Epithelial cell of esophagus (primary cell): ENCODE measurements at regions not wholly inside any gene's neighbourhood (a gene's known extent, or its start where the extent isn't known, plus 50 kb on each side); places are given as distances from the start of the nearest gene placed in this dataset.
A peak's percentile ranks its signal among the peaks of the same experiment; 100 is the strongest.

Experiments used
- DNase-seq: peaks from one replicate; pipeline ENCODE4 v3.0.0; 2010; ENCODE audit warnings: low read depth
- H3K4me3 ChIP-seq: 2 replicates; pipeline ENCODE4 v1.5.1; 2011; ENCODE audit warnings: mild to moderate bottlenecking, low read length, control low read depth
- TF ChIP-seq, protein P1 (sequence below): IDR thresholded peaks from 2 replicates; pipeline ENCODE4 v1.5.1; 2011; ENCODE audit warnings: low read depth, mild to moderate bottlenecking, low read length, control low read depth, inconsistent platforms; ENCODE audit not compliant: insufficient read depth; ENCODE audit errors: missing control alignments

DNA sequence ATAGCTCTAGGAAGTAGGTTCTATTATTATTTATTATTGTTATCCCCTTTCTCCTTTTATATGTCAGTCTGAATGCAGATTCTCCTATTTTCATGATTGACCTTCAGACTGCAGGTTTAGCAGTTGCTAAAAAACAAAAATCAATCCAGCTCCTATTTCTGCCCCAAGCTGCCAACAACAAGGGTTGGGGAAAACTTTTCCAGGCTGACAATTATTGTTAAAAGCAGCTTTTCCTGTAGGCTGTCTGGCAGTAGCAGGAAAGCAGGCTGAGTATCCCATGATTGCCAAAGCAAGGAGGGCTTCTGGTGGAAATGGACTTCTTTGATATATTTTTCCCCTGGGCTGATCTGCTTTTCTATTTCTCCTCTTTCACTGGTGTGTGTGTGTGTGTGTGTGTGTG, 78.0 kb upstream of the CTLA4 start:
- H3K4me3 ChIP-seq: no peak overlapping the region
- TF ChIP-seq, protein P1, sequence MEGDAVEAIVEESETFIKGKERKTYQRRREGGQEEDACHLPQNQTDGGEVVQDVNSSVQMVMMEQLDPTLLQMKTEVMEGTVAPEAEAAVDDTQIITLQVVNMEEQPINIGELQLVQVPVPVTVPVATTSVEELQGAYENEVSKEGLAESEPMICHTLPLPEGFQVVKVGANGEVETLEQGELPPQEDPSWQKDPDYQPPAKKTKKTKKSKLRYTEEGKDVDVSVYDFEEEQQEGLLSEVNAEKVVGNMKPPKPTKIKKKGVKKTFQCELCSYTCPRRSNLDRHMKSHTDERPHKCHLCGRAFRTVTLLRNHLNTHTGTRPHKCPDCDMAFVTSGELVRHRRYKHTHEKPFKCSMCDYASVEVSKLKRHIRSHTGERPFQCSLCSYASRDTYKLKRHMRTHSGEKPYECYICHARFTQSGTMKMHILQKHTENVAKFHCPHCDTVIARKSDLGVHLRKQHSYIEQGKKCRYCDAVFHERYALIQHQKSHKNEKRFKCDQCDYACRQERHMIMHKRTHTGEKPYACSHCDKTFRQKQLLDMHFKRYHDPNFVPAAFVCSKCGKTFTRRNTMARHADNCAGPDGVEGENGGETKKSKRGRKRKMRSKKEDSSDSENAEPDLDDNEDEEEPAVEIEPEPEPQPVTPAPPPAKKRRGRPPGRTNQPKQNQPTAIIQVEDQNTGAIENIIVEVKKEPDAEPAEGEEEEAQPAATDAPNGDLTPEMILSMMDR: no peak
- DNase-seq: no peak

DNA sequence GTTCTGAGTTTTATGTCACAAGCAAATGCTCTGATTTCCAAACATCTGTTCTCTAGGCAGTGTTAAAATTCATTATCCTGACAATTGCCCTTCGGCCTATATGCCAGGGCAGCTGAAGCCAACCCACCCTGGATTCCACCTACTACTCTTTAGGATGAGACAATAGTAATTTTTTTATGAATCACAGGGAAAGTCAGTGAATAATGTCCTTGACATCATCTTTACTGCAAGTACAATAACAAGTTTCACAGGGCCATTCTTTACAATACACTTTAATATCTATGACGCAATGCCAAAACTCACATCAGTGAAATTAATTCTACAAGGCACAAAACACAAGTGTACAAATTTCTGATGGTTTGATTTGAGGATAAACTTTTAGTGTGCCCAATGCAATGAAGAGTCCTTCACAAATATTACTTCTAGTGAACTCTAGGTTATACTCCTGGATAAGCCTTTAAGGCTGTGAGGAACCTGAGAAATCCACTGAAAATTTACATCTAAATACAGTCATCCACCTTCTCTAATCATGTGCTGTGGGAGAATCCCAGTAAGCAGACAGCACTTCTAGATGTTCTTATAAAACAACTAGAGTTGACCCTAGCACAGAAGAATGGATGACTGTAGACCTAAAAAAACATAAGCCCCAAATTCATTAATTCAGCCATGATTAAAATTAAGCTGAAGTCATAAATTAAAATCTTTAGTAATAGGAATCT, 77.3 kb upstream of the CTLA4 start:
- peak; percentile 72 for DNase-seq
- TF ChIP-seq, protein P1: no peak
- no peak overlapping the region for H3K4me3 ChIP-seq

DNA sequence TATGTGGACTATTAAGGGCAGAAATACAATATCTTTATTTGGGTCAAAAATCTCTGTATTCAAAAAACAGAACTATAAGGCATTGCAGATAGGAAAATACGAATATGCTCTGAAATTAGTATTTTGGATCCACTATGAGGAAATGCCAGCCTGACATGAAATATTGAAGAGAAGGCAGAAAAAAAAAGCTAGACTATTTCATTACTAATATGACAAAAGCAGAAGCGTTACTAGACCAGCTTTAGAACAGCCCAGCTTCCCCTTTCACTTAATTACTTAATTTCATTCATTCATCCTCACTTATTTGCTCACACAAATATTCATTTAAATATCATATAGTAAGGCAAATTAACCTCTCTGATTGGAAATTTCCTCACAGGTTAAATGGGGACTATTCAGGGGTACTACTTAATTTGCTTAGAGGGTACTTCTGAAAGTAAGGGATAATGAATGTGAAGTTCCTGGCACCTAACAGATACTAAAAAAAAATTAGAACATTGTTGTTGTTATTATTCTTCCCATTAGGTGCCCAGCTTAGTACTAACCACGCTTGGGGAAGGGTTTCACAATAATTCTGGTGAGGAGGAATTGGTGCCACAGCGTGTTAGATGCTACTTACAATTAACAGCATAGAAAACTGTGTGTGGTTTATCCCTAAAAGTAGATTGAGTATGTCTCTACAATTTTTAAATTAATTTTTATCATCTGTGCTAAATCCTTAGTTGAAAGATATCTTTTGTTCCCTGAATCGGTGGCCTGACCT, 71.1 kb upstream of the CTLA4 start:
- H3K4me3 ChIP-seq: no peak overlapping the region
- TF ChIP-seq, protein P1: no peak
- DNase-seq: no peak

DNA sequence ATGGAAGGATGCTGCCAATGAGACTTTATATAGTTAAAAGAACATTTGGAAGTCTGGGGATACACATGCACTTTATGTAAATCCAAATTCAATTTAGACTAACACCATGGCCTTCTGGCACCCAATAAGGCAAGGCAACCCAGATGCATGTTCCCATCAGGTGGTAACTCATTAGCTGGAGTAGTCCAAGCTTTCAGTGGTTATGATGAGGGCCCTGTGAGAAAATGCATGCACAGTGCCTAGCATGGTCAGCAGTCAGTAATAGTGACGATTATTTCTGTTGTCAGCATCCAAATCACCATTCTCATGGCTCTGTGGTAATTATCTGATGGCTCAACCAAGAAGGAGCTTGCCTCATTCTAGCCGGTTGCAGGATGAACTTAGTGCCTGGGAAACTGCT, 70.3 kb upstream of the CTLA4 start:
- H3K4me3 ChIP-seq: no peak overlapping the region
- no peak for DNase-seq
- TF ChIP-seq, protein P1: no peak

DNA sequence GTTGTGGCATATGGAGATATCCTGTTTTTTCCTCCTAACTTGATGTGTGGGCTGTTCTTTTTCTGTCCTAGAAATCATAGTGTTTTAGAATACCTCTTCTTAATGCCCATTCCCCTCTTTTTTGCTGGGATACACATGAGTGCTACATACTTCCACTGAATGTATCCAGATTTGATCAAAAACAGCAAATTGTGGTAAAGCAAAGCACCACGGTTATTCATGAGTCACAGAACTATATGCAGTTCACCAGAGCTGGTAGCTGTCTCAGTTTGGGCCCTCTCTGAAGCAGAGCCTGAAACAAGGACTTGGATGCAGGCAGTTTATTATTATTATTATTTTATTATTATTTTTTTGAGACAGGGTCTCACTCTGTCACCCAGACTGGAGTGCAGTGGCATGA, 69.9 kb upstream of the CTLA4 start:
- TF ChIP-seq, protein P1: no peak
- no peak overlapping the region for H3K4me3 ChIP-seq
- no peak for DNase-seq

DNA sequence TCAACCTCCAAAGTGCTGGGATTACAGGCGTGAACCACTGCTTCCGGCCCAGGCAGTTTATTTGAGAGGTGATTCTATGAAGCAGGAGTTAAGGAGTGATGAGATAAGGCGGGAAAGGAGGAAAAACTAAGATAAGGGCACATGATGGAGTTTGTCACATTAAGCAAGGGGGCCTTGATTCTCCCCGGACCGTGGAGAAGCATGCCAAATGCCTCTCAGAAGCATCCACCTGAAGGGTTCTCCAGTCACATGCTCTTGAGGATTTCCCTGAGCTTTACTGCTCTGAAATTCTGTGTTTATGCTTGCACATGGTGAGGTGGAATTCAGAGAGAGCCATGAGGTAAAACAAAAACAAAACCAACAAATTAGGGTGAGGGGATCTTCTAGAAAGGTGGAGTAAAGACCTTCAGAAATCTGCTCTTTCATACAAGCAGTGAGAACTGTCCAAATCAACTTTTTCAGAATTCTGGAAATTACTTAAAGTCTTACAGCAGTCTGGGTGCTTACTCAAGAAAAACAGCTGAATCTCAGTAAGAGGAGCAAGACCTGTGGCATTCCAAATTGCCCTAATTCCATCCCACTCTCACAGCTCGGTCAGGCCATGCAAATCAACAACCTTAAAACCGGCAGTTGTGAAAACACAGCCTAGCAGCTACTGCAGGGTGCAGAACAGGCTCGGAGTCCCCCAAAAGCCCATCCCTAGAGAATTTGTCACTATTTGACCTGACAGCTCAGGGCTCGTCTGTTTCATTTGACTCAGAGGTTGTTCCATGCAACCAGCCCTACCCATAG, 69.1 kb upstream of the CTLA4 start:
- DNase-seq: peak; percentile 32
- no peak overlapping the region for H3K4me3 ChIP-seq
- TF ChIP-seq, protein P1: no peak
